Stimulated activated naive CD8-positive, alpha-beta T cell treated with anti-CD3 and anti-CD28 coated beads, Interleukin-15, amount 100 ng/mL, for 72 hours (primary cell): ENCODE measurements at regions not wholly inside any gene's neighbourhood (a gene's known extent, or its start where the extent isn't known, plus 50 kb on each side); places are given as distances from the start of the nearest gene placed in this dataset.
"Not testable (repeated sequence)": the region's sequence is repeated elsewhere in the genome, so short reads cannot be mapped to it uniquely, and the experiment has no call there.

Experiments
- ATAC-seq: fragments of 150-1000 bp; cut with Tn5 transposase; 2 replicates; pipeline ENCODE4 v1.10.0; 2021; ENCODE audit warnings: mild to moderate bottlenecking, moderate library complexity
- DNase-seq, 2 donors: peaks; one replicate each; pipeline ENCODE4 v3.0.0; 2021 to 2022
- H3K27ac Mint-ChIP-seq, 2 donors: one replicate each; pipeline ENCODE4 v1.8.0; 2022; ENCODE audit warnings: mild to moderate bottlenecking in 2 of 2, mixed read lengths in 2 of 2, moderate library complexity in 2 of 2
- H3K27me3 Mint-ChIP-seq: one replicate; pipeline ENCODE4 v1.8.0; 2022; ENCODE audit warnings: mixed read lengths
- H3K4me1 Mint-ChIP-seq: one replicate; pipeline ENCODE4 v1.8.0; 2022; ENCODE audit warnings: mild to moderate bottlenecking, mixed read lengths
- H3K4me3 Mint-ChIP-seq, 2 donors: one replicate each; pipeline ENCODE4 v1.8.0; 2022; ENCODE audit warnings: mild to moderate bottlenecking in 2 of 2, mixed read lengths in 2 of 2, moderate library complexity in 1 of 2
- H3K9me3 Mint-ChIP-seq, 2 donors: one replicate each; pipeline ENCODE4 v1.8.0; 2022; ENCODE audit warnings: mixed read lengths in 2 of 2

DNA sequence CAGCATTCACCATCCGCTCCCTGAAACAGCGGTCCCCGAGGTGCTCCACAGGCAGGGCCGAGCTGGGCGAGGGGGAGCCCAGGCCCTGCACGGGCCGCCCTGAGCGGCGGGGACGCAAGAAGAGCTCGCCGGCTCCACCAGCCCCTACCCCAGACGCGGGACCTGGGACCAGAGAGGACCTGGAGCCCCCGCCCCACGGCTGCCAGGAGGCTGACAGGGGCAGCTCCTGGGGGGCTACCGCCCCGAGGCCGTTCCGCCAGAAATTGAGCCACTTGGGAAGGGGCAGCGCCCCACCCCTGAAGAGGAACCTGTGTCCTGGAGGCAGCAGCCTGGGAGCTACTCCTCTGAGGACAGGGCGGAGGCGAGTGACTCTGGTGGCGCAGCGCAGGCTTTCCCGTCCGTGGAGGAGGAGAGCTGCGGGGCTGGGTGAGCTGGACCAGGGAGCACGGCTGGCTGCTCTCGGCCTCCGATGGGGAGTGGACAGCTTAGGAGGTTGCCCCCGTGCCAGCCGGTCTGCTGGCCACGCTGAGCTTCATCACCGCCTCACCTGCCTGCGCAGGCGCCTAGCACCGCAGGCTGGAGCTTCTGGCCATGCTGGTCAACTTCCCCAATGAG lies 529.1 kb upstream of the DEFB115 start:
- H3K27me3 Mint-ChIP-seq: not testable (repeated sequence)

More for the DNA sequence above, 529.1 kb upstream of the DEFB115 start:
- not testable (repeated sequence) for ATAC-seq, H3K4me3 Mint-ChIP-seq, H3K27ac Mint-ChIP-seq, DNase-seq, H3K4me1 Mint-ChIP-seq
- peaks cover 5 to 11% of the 10 kb centered on the region in 2 donors for H3K9me3 Mint-ChIP-seq
